Adrenal gland (tissue), 9 donors: ENCODE measurements at regions not wholly inside any gene's neighbourhood (a gene's known extent, or its start where the extent isn't known, plus 50 kb on each side); places are given as distances from the start of the nearest gene placed in this dataset.

ENCODE experiments used
- DNase-seq, 7 donors: peaks; one replicate each; pipeline ENCODE4 v3.0.0-alpha.2; 2019 to 2020
- H3K27ac ChIP-seq, 5 donors: fragments of 200-600 bp; sonication (generic) in 4 of 5; 1 replicate in 3 of 5; 2 replicates in 2 of 5; pipeline versions ENCODE4 v1.5.1 to v1.8.0; 2016 to 2020; ENCODE audit warnings: mild to moderate bottlenecking in 1 of 5
- H3K27me3 ChIP-seq: fragments of 200-600 bp; 2 replicates; pipeline ENCODE4 v1.8.0; 2021
- H3K36me3 ChIP-seq, 2 donors: fragments of 200-600 bp; replicated peaks in 1 of 2; 1 replicate in 1 of 2; 2 replicates in 1 of 2; pipeline versions ENCODE4 v1.5.1 to v1.8.0; 2018 to 2022
- H3K4me1 ChIP-seq, 2 donors: fragments of 200-600 bp; replicated peaks in 1 of 2; 1 replicate in 1 of 2; 2 replicates in 1 of 2; pipeline versions ENCODE4 v1.5.1 to v1.8.0; 2018 to 2021
- H3K4me3 ChIP-seq, 4 donors: fragments of 200-600 bp; sonication (generic) in 3 of 4; one replicate each; pipeline ENCODE4 v1.5.1; 2016 to 2018
- H3K9me3 ChIP-seq, 3 donors: fragments of 200-600 bp; sonication (generic) in 1 of 3; replicated peaks in 1 of 3; 1 replicate in 2 of 3; 2 replicates in 1 of 3; pipeline versions ENCODE4 v1.5.1 to v1.8.0; 2016 to 2021
- CTCF ChIP-seq, 6 experiments: fragments of 450-650 bp in 4 of 6; fragments of 200-600 bp in 2 of 6; sonication (generic) in 1 of 6; IDR thresholded peaks; 1 replicate in 5 of 6; 2 replicates in 1 of 6; pipeline versions ENCODE4 v1.5.1 to v1.8.0; 2016 to 2021; ENCODE audit warnings: antibody characterized with exemption in 6 of 6, mild to moderate bottlenecking in 2 of 6, moderate library complexity in 1 of 6
- POLR2A ChIP-seq, 2 donors: fragments of 450-650 bp; IDR thresholded peaks; one replicate each; pipeline ENCODE4 v1.6.1; 2017; ENCODE audit warnings: antibody characterized with exemption in 2 of 2, mild to moderate bottlenecking in 2 of 2, moderate library complexity in 1 of 2
- WGBS, 4 donors: extraction: QIAGEN DNeasy Blood & Tissue Kit in 2 of 4; methylation state at CpG; one replicate each; pipeline versions ENCODE4 v1.1.5 to v1.1.7; 2013 to 2017; 5-methylcytosine and 5-hydroxymethylcytosine counted together
- intact Hi-C, 2 donors: fragments of 100-400 bp; cut with DNase I; formaldehyde crosslinking; loops; one replicate each; pipeline versions ENCODE4 v1.14.1 to v1.15.0; 2022 to 2023
- donor health status: healthy with polysubstance abuse.
- donor health status: Bipolar disorder and iron deficiency.
- donor health status: DM: yes; HTN: yes; CAD: no.
- donor health status: DM: no; HTN: no; CAD: no.
- donor health status: DM: no; HTN: no; CAD: no.

- peaks cover 0 to 9% of the 10 kb centered on the region in 2 donors for H3K4me1 ChIP-seq
- 86 to 93% (median 92%) methylated on average over 6 of the region's 6 CpGs for WGBS, 4 donors
Observed at GRCh38 chr11:131194726-131195125, 175.7 kb upstream of the NTM start.

GRCh38 chr11:131195661-131196517 is 174.5 kb upstream of the NTM start:
- Histone ChIP-seq H3K27me3 (no peaks in the 10 kb centered on the region), H3K4me1 (peaks cover 0 to 9% of the 10 kb centered on the region in 2 donors), H3K27ac (no peak overlapping the region), H3K36me3 (no peaks in the 10 kb centered on the region), H3K4me3 (no peak overlapping the region), H3K9me3 (no peaks in the 10 kb centered on the region)
- TF ChIP-seq POLR2A (IDR thresholded peaks at IDR 0.05): no peak
- TF ChIP-seq CTCF (IDR thresholded peaks at IDR 0.05): no peak
- peak; percentile 61 to 84 (median 75) for DNase-seq
- intact Hi-C loops: no loop called here
- 23 to 30% (median 30%) methylated on average over 7 to 11 of the region's 11 CpGs for WGBS, 4 donors

More at GRCh38 chr11:131194726-131195125, 175.7 kb upstream of the NTM start:
- Histone ChIP-seq H3K27ac (no peak overlapping the region), H3K27me3 (no peaks in the 10 kb centered on the region), H3K9me3 (no peaks in the 10 kb centered on the region), H3K36me3 (no peaks in the 10 kb centered on the region), H3K4me3 (no peak overlapping the region)
- TF ChIP-seq CTCF (IDR thresholded peaks at IDR 0.05) (no peak), POLR2A (IDR thresholded peaks at IDR 0.05) (no peak)
- intact Hi-C loops: no loop called here
- no peak for DNase-seq

GRCh38 chr11:131198161-131199014 is 172.0 kb upstream of the NTM start:
- Histone ChIP-seq H3K9me3 (no peaks in the 10 kb centered on the region), H3K27me3 (no peaks in the 10 kb centered on the region), H3K4me3 (no peak overlapping the region), H3K27ac (no peak overlapping the region), H3K4me1 (peaks cover 0 to 9% of the 10 kb centered on the region in 2 donors), H3K36me3 (no peaks in the 10 kb centered on the region)
- DNase-seq: peak in 1 of 7 donors; percentile 60
- WGBS, 4 donors: 72 to 84% (median 81%) methylated on average over 9 to 15 of the region's 15 CpGs
- intact Hi-C loops: no loop called here
- TF ChIP-seq POLR2A (IDR thresholded peaks at IDR 0.05) (no peak), CTCF (IDR thresholded peaks at IDR 0.05) (no peak)

- H3K4me3 ChIP-seq: no peak overlapping the region
- intact Hi-C loops: no loop called here
- H3K36me3 ChIP-seq: no peaks in the 10 kb centered on the region
- H3K27me3 ChIP-seq: no peaks in the 10 kb centered on the region
- H3K4me1 ChIP-seq: peaks cover 0 to 9% of the 10 kb centered on the region in 2 donors
- no peak for TF ChIP-seq POLR2A (IDR thresholded peaks at IDR 0.05)
- no peak for DNase-seq
- 91 to 95% (median 92%) methylated on average over 4 to 8 of the region's 8 CpGs; no CpG with 5 or more reads in 1 of the 4 donors for WGBS, 4 donors
- H3K27ac ChIP-seq: no peak overlapping the region
- H3K9me3 ChIP-seq: no peaks in the 10 kb centered on the region
Observed at GRCh38 chr11:131199015-131199280, 171.5 kb upstream of the NTM start.
